Uterus (tissue), 2 donors: ENCODE measurements at regions not wholly inside any gene's neighbourhood (a gene's known extent, or its start where the extent isn't known, plus 50 kb on each side); places are given as distances from the start of the nearest gene placed in this dataset.

Source experiments
- CTCF ChIP-seq, 4 experiments: fragments of 200-600 bp in 2 of 4; fragments of 450-650 bp in 2 of 4; sonication (generic) in 2 of 4; IDR thresholded peaks; one replicate each; pipeline ENCODE4 v1.5.1; 2016 to 2019; ENCODE audit warnings: antibody characterized with exemption in 4 of 4, mild to moderate bottlenecking in 2 of 4, moderate library complexity in 1 of 4
- POLR2A ChIP-seq, 2 donors: fragments of 450-650 bp; IDR thresholded peaks; one replicate each; pipeline ENCODE4 v1.6.1; 2016; ENCODE audit warnings: antibody characterized with exemption in 2 of 2, mild to moderate bottlenecking in 1 of 2, moderate library complexity in 1 of 2

- TF ChIP-seq POLR2A (IDR thresholded peaks at IDR 0.05), result no peak
- no peak for TF ChIP-seq CTCF (IDR thresholded peaks at IDR 0.05)
Observed at GRCh38 chr1:81409262-81409661, 391.5 kb upstream of the ADGRL2 start.
